PFSK-1 (cell line): ENCODE measurements at regions not wholly inside any gene's neighbourhood (a gene's known extent, or its start where the extent isn't known, plus 50 kb on each side); places are given as distances from the start of the nearest gene placed in this dataset.

Source experiments
- FOXP2 ChIP-seq: optimal IDR thresholded peaks from 2 replicates; pipeline ENCODE3; 2011; ENCODE audit warnings: borderline replicate concordance, control low read depth, inconsistent platforms; ENCODE audit not compliant: insufficient read depth; ENCODE audit errors: extremely low read length, extremely low read depth
- POLR2AphosphoS5 ChIP-seq: IDR thresholded peaks from 2 replicates; pipeline ENCODE4 v1.6.1; 2012; ENCODE audit warnings: low read depth, mild to moderate bottlenecking, control low read depth, low read length, moderate library complexity
- REST ChIP-seq, 2 experiments: IDR thresholded peaks; 2 replicates each; pipeline versions ENCODE4 v1.6.1 to v1.8.0; 2011 to 2012; ENCODE audit warnings: low read depth in 2 of 2, low read length in 2 of 2, control low read depth in 1 of 2, inconsistent platforms in 1 of 2, mild to moderate bottlenecking in 1 of 2, moderate library complexity in 1 of 2; ENCODE audit not compliant: insufficient read depth in 1 of 2
- SIN3A ChIP-seq: IDR thresholded peaks from 2 replicates; pipeline ENCODE4 v1.6.1; 2012; ENCODE audit warnings: mild to moderate bottlenecking, low read length, moderate library complexity, borderline replicate concordance; ENCODE audit not compliant: insufficient read depth
- TAF1 ChIP-seq: IDR thresholded peaks from 2 replicates; pipeline ENCODE4 v1.6.1; 2012; ENCODE audit warnings: low read length, control low read depth, borderline replicate concordance; ENCODE audit not compliant: insufficient read depth

- TF ChIP-seq SIN3A (no peak), FOXP2 (no peak), POLR2AphosphoS5 (no peak), REST (IDR thresholded peaks at IDR 0.05; ENCODE audit: insufficient read depth in 1 of 2, low read depth in 2 of 2, low read length in 2 of 2) (no peak), TAF1 (no peak)
These were observed 361.3 kb upstream of the THBS1 start for GRCh38 chr15:39219608-39220007.

GRCh38 chr15:39226169-39226937 lies 354.5 kb upstream of the THBS1 start:
- no peak for TF ChIP-seq TAF1
- no peak for TF ChIP-seq REST (IDR thresholded peaks at IDR 0.05; ENCODE audit: insufficient read depth in 1 of 2, low read depth in 2 of 2, low read length in 2 of 2)
- no peak for TF ChIP-seq POLR2AphosphoS5
- no peak for TF ChIP-seq SIN3A
- TF ChIP-seq FOXP2: no peak

- no peak for TF ChIP-seq FOXP2
- TF ChIP-seq SIN3A: no peak
These were observed 353.9 kb upstream of the THBS1 start for GRCh38 chr15:39227001-39227400.

GRCh38 chr15:39228889-39229288 lies 352.0 kb upstream of the THBS1 start:
- TF ChIP-seq REST (IDR thresholded peaks at IDR 0.05; ENCODE audit: insufficient read depth in 1 of 2, low read depth in 2 of 2, low read length in 2 of 2) (no peak), SIN3A (no peak), FOXP2 (no peak), POLR2AphosphoS5 (no peak), TAF1 (no peak)

- no peak for TF ChIP-seq TAF1
- no peak for TF ChIP-seq POLR2AphosphoS5
These were observed 350.5 kb upstream of the THBS1 start for GRCh38 chr15:39230205-39230907.

GRCh38 chr15:39230908-39231285 lies 350.0 kb upstream of the THBS1 start:
- TF ChIP-seq FOXP2 (no peak), REST (IDR thresholded peaks at IDR 0.05; ENCODE audit: insufficient read depth in 1 of 2, low read depth in 2 of 2, low read length in 2 of 2) (no peak), POLR2AphosphoS5 (no peak), TAF1 (no peak), SIN3A (no peak)
